HepG2 (cell line): ENCODE measurements at regions not wholly inside any gene's neighbourhood (a gene's known extent, or its start where the extent isn't known, plus 50 kb on each side); places are given as distances from the start of the nearest gene placed in this dataset.

ENCODE experiments used
- ATAC-seq: fragments of 200-7000 bp; cut with Tn5 transposase; 3 replicates; pipeline ENCODE4 v1.9.1; 2020; ENCODE audit warnings: mild to moderate bottlenecking, moderate library complexity
- BruUV-seq: library from RNA; stranded (reverse); fragments of 400-500 nt; replicated peaks from 2 replicates; lab custom pipeline; 2021; lab: Mats Ljungman, UMichigan
- CTCF ChIA-PET: fragments of 300-600 bp; formaldehyde crosslinking; extraction: SDS; loops from one replicate; lab custom pipeline; 2021; ENCODE audit warnings: low total read pairs, inconsistent platforms, low intra/inter-chr PET ratio; lab: Yijun Ruan, JAX
- POLR2A ChIA-PET: fragments of 350-600 bp; sonication (Branson Sonifier 250); formaldehyde crosslinking; loops from one replicate; lab custom pipeline; 2020; ENCODE audit warnings: antibody characterized with exemption, inconsistent platforms; lab: Yijun Ruan, JAX
- DNase-seq: peaks from one replicate; pipeline ENCODE4 v3.0.0-alpha.2; 2015; ENCODE audit warnings: low spot score
- FAIRE-seq: peaks from 3 replicates; lab custom pipeline; 2011; peaks lifted over from hg19 to GRCh38; lab: Jason Lieb, UNC
- H2AFZ ChIP-seq: one replicate; pipeline ENCODE4 v1.6.1; 2011; ENCODE audit warnings: low read length, inconsistent platforms
- H3K27ac ChIP-seq: fragments of 300-600 bp; 3 replicates; pipeline ENCODE4 v1.8.0; 2011; ENCODE audit warnings: mixed run types, mild to moderate bottlenecking, mixed read lengths, low read length, inconsistent platforms; ENCODE audit not compliant: insufficient read depth; ENCODE audit errors: extremely low read length
- H3K27me3 ChIP-seq, 2 experiments: fragments of 200-600 bp in 1 of 2; 2 replicates in 1 of 2; 3 replicates in 1 of 2; pipeline versions ENCODE4 v1.6.0 to v1.8.0; 2011; ENCODE audit warnings: low read length in 2 of 2, mild to moderate bottlenecking in 2 of 2, moderate library complexity in 2 of 2, inconsistent platforms in 1 of 2; ENCODE audit not compliant: insufficient read depth in 2 of 2, control insufficient read depth in 1 of 2
- H3K36me3 ChIP-seq, 2 experiments: fragments of 200-600 bp in 1 of 2; replicated peaks in 1 of 2; 2 replicates in 1 of 2; 3 replicates in 1 of 2; pipeline versions ENCODE4 v1.5.1 to v1.8.0; 2011; ENCODE audit warnings: low read length in 2 of 2, inconsistent platforms in 1 of 2; ENCODE audit not compliant: insufficient read depth in 2 of 2, control insufficient read depth in 1 of 2
- H3K4me1 ChIP-seq: 2 replicates; pipeline ENCODE4 v1.5.1; 2012; ENCODE audit warnings: low read length, inconsistent platforms; ENCODE audit not compliant: insufficient read depth
- H3K4me2 ChIP-seq: 2 replicates; pipeline ENCODE4 v1.6.0; 2011; ENCODE audit warnings: low read depth, low read length, inconsistent platforms
- H3K4me3 ChIP-seq, 3 experiments: fragments of 200-600 bp in 1 of 3; sonication (generic), shearing (Covaris generic) in 1 of 3; replicated peaks in 1 of 3; 2 replicates each; pipeline ENCODE4 v1.5.1; 2011 to 2016; ENCODE audit warnings: low read length in 3 of 3, inconsistent platforms in 2 of 3, low read depth in 2 of 3, mild to moderate bottlenecking in 2 of 3, control low read depth in 1 of 3, mixed read lengths in 1 of 3; ENCODE audit not compliant: insufficient read depth in 1 of 3
- H3K79me2 ChIP-seq: one replicate; pipeline ENCODE4 v1.6.1; 2011; ENCODE audit warnings: low read length, inconsistent platforms; ENCODE audit not compliant: insufficient read depth
- H3K9ac ChIP-seq: 2 replicates; pipeline ENCODE4 v1.6.0; 2011; ENCODE audit warnings: mild to moderate bottlenecking, low read depth, low read length, inconsistent platforms; ENCODE audit not compliant: insufficient read depth
- H3K9me3 ChIP-seq: 2 replicates; pipeline ENCODE4 v1.5.1; 2012; ENCODE audit warnings: mild to moderate bottlenecking, low read length
- H4K20me1 ChIP-seq: 2 replicates; pipeline ENCODE4 v1.6.0; 2011; ENCODE audit warnings: inconsistent platforms, mild to moderate bottlenecking, low read length, moderate library complexity; ENCODE audit not compliant: insufficient read depth
- BCL6 ChIP-seq: IDR thresholded peaks from 2 replicates; pipeline ENCODE4 v1.6.1; 2016; ENCODE audit warnings: missing genetic modification reagents, missing compliant biosample characterization
- ESRRA ChIP-seq: sonication (generic); formaldehyde crosslinking; IDR thresholded peaks from 2 replicates; pipeline ENCODE4 v1.5.1; 2020; ENCODE audit warnings: mild to moderate bottlenecking, low read depth, missing genetic modification reagents
- FOXC1 ChIP-seq: sonication (generic); formaldehyde crosslinking; IDR thresholded peaks from 2 replicates; pipeline ENCODE4 v1.8.0; 2022; ENCODE audit warnings: mild to moderate bottlenecking, missing genetic modification reagents, borderline replicate concordance
- HDAC2 ChIP-seq: sonication (generic); formaldehyde crosslinking; IDR thresholded peaks from 2 replicates; pipeline ENCODE4 v1.4.0; 2020; ENCODE audit warnings: missing genetic modification reagents
- PITX1 ChIP-seq: sonication (generic); formaldehyde crosslinking; IDR thresholded peaks from 2 replicates; pipeline ENCODE4 v1.5.1; 2020; ENCODE audit warnings: mild to moderate bottlenecking, missing genetic modification reagents
- POLR2AphosphoS5 ChIP-seq: IDR thresholded peaks from 2 replicates; pipeline ENCODE4 v1.6.1; 2012; ENCODE audit warnings: low read depth, low read length
- RBM22 ChIP-seq: fragments of 200-400 bp; formaldehyde crosslinking; optimal IDR thresholded peaks from 2 replicates; pipeline ENCODE3; 2017; ENCODE audit warnings: mild to moderate bottlenecking, low read length, moderate library complexity
- TBP ChIP-seq: sonication (generic); formaldehyde crosslinking; IDR thresholded peaks from 2 replicates; pipeline ENCODE4 v1.5.0; 2020; ENCODE audit warnings: missing genetic modification reagents
- ZBTB3 ChIP-seq: sonication (generic); formaldehyde crosslinking; IDR thresholded peaks from 2 replicates; pipeline ENCODE4 v1.4.0; 2020; ENCODE audit warnings: low read depth, mild to moderate bottlenecking, moderate library complexity, missing genetic modification reagents, borderline replicate concordance
- ZNF224 ChIP-seq: sonication (generic); formaldehyde crosslinking; IDR thresholded peaks from 2 replicates; pipeline ENCODE4 v1.5.0; 2020; ENCODE audit warnings: mild to moderate bottlenecking, missing genetic modification reagents
- ZNF468 ChIP-seq: sonication (generic); formaldehyde crosslinking; IDR thresholded peaks from 2 replicates; pipeline ENCODE4 v1.8.0; 2022; ENCODE audit warnings: mild to moderate bottlenecking, moderate library complexity, missing genetic modification reagents
- WGBS: methylation state at CpG from one replicate; pipeline ENCODE4 v1.1.6; 2017; ENCODE audit warnings: low lambda C conversion rate; 5-methylcytosine and 5-hydroxymethylcytosine counted together
- in situ Hi-C: cut with HindIII; loops from 2 replicates; pipeline ENCODE4 v1.10.0; 2017; ENCODE audit warnings: low pct_unique_long_range_greater_than_20kb; ENCODE audit not compliant: extremely low pct_ligation_motif_present
- intact Hi-C: fragments of 100-400 bp; cut with micrococcal nuclease; formaldehyde crosslinking; loops from one replicate; pipeline ENCODE4 v1.10.0; 2022; ENCODE audit not compliant: unreplicated experiment
- TF ChIP-seq, protein P1 (sequence below): sonication (generic); formaldehyde crosslinking; IDR thresholded peaks from 2 replicates; pipeline ENCODE4 v1.9.0; 2021; ENCODE audit warnings: missing genetic modification reagents, mild to moderate bottlenecking, borderline replicate concordance
- TF ChIP-seq, protein P2 (sequence below): sonication (generic); formaldehyde crosslinking; IDR thresholded peaks from 2 replicates; pipeline ENCODE4 v1.5.1; 2020; ENCODE audit warnings: missing genetic modification reagents, mild to moderate bottlenecking, borderline replicate concordance
- TF ChIP-seq, protein P3 (sequence below): sonication (generic); formaldehyde crosslinking; IDR thresholded peaks from 2 replicates; pipeline ENCODE4 v1.8.0; 2022; ENCODE audit warnings: mild to moderate bottlenecking, missing genetic modification reagents
- TF ChIP-seq, protein P4 (sequence below): sonication (generic); formaldehyde crosslinking; conservative IDR thresholded peaks from 2 replicates; pipeline ENCODE4 v1.8.0; 2022; ENCODE audit warnings: mild to moderate bottlenecking, moderate library complexity, missing genetic modification reagents
- TF ChIP-seq, protein P5 (sequence below): sonication (generic); formaldehyde crosslinking; IDR thresholded peaks from 2 replicates; pipeline ENCODE4 v1.4.0; 2020; ENCODE audit warnings: missing genetic modification reagents

DNA sequence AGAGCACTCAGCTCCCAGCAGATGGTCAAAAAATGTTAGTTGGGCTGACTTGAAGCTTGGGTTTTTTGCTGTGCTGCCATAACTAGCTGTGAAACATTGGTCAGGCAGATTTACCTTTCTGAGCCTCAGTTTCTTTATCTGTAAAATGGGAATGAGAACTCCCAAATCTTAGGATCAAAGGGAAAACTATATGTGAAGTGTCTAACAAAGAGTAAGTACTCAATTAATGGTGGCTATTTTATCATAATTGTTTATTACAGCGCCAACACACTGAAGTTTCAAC lies 164.2 kb upstream of the POU3F1 start:
- intact Hi-C loops (no loop called here), in situ Hi-C loops (no loop called here)
- Histone ChIP-seq H2AFZ (no peak overlapping the region), H3K4me1 (no peaks in the 10 kb centered on the region), H3K9me3 (no peaks in the 10 kb centered on the region), H3K27me3 (peaks cover 4 to 8% of the 10 kb centered on the region in 2 experiments; a peak in 4 of 5 replicates), H3K4me2 (no peak overlapping the region), H3K36me3 (no peaks in the 10 kb centered on the region), H3K9ac (no peak overlapping the region), H3K79me2 (no peaks in the 10 kb centered on the region), H3K4me3 (no peak overlapping the region), H3K27ac (no peak overlapping the region), H4K20me1 (no peaks in the 10 kb centered on the region)
- FAIRE-seq, result no peak
- DNase-seq, result no peak
- 90% methylated on average over 1 of the region's 1 CpG for WGBS
- no peak for ATAC-seq
- TF ChIP-seq ZBTB3, result no peak
- no peak for TF ChIP-seq TBP (CRISPR knock-in tag)
- TF ChIP-seq POLR2AphosphoS5, result no peak
- TF ChIP-seq, protein P1, sequence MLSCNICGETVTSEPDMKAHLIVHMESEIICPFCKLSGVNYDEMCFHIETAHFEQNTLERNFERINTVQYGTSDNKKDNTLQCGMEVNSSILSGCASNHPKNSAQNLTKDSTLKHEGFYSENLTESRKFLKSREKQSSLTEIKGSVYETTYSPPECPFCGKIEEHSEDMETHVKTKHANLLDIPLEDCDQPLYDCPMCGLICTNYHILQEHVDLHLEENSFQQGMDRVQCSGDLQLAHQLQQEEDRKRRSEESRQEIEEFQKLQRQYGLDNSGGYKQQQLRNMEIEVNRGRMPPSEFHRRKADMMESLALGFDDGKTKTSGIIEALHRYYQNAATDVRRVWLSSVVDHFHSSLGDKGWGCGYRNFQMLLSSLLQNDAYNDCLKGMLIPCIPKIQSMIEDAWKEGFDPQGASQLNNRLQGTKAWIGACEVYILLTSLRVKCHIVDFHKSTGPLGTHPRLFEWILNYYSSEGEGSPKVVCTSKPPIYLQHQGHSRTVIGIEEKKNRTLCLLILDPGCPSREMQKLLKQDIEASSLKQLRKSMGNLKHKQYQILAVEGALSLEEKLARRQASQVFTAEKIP (CRISPR knock-in tag), result no peak
- no peak for TF ChIP-seq ESRRA (CRISPR knock-in tag)
- TF ChIP-seq PITX1 (CRISPR knock-in tag), result no peak
- TF ChIP-seq BCL6, result no peak
- TF ChIP-seq FOXC1 (CRISPR knock-in tag), result no peak
- TF ChIP-seq, protein P2, sequence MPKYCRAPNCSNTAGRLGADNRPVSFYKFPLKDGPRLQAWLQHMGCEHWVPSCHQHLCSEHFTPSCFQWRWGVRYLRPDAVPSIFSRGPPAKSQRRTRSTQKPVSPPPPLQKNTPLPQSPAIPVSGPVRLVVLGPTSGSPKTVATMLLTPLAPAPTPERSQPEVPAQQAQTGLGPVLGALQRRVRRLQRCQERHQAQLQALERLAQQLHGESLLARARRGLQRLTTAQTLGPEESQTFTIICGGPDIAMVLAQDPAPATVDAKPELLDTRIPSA (CRISPR knock-in tag), result no peak
- TF ChIP-seq, protein P3, sequence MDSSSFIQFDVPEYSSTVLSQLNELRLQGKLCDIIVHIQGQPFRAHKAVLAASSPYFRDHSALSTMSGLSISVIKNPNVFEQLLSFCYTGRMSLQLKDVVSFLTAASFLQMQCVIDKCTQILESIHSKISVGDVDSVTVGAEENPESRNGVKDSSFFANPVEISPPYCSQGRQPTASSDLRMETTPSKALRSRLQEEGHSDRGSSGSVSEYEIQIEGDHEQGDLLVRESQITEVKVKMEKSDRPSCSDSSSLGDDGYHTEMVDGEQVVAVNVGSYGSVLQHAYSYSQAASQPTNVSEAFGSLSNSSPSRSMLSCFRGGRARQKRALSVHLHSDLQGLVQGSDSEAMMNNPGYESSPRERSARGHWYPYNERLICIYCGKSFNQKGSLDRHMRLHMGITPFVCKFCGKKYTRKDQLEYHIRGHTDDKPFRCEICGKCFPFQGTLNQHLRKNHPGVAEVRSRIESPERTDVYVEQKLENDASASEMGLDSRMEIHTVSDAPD (CRISPR knock-in tag), result no peak
- TF ChIP-seq RBM22, result no peak
- no peak for TF ChIP-seq ZNF224 (CRISPR knock-in tag)
- TF ChIP-seq, protein P4, sequence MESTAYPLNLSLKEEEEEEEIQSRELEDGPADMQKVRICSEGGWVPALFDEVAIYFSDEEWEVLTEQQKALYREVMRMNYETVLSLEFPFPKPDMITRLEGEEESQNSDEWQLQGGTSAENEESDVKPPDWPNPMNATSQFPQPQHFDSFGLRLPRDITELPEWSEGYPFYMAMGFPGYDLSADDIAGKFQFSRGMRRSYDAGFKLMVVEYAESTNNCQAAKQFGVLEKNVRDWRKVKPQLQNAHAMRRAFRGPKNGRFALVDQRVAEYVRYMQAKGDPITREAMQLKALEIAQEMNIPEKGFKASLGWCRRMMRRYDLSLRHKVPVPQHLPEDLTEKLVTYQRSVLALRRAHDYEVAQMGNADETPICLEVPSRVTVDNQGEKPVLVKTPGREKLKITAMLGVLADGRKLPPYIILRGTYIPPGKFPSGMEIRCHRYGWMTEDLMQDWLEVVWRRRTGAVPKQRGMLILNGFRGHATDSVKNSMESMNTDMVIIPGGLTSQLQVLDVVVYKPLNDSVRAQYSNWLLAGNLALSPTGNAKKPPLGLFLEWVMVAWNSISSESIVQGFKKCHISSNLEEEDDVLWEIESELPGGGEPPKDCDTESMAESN (CRISPR knock-in tag), result no peak
- TF ChIP-seq HDAC2 (CRISPR knock-in tag), result no peak
- TF ChIP-seq, protein P5, sequence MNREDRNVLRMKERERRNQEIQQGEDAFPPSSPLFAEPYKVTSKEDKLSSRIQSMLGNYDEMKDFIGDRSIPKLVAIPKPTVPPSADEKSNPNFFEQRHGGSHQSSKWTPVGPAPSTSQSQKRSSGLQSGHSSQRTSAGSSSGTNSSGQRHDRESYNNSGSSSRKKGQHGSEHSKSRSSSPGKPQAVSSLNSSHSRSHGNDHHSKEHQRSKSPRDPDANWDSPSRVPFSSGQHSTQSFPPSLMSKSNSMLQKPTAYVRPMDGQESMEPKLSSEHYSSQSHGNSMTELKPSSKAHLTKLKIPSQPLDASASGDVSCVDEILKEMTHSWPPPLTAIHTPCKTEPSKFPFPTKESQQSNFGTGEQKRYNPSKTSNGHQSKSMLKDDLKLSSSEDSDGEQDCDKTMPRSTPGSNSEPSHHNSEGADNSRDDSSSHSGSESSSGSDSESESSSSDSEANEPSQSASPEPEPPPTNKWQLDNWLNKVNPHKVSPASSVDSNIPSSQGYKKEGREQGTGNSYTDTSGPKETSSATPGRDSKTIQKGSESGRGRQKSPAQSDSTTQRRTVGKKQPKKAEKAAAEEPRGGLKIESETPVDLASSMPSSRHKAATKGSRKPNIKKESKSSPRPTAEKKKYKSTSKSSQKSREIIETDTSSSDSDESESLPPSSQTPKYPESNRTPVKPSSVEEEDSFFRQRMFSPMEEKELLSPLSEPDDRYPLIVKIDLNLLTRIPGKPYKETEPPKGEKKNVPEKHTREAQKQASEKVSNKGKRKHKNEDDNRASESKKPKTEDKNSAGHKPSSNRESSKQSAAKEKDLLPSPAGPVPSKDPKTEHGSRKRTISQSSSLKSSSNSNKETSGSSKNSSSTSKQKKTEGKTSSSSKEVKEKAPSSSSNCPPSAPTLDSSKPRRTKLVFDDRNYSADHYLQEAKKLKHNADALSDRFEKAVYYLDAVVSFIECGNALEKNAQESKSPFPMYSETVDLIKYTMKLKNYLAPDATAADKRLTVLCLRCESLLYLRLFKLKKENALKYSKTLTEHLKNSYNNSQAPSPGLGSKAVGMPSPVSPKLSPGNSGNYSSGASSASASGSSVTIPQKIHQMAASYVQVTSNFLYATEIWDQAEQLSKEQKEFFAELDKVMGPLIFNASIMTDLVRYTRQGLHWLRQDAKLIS (CRISPR knock-in tag), result no peak
- TF ChIP-seq ZNF468, result no peak
- no TSS peak for BruUV-seq
- POLR2A ChIA-PET, result no interaction called here
- CTCF ChIA-PET, result no interaction called here
